HepG2 (cell line): ENCODE measurements at regions not wholly inside any gene's neighbourhood (a gene's known extent, or its start where the extent isn't known, plus 50 kb on each side); places are given as distances from the start of the nearest gene placed in this dataset.

Source experiments
- ATAC-seq: fragments of 200-7000 bp; cut with Tn5 transposase; 3 replicates; pipeline ENCODE4 v1.9.1; 2020; ENCODE audit warnings: mild to moderate bottlenecking, moderate library complexity
- BruUV-seq: library from RNA; stranded (reverse); fragments of 400-500 nt; replicated peaks from 2 replicates; lab custom pipeline; 2021; lab: Mats Ljungman, UMichigan
- CTCF ChIA-PET: fragments of 300-600 bp; formaldehyde crosslinking; extraction: SDS; loops from one replicate; lab custom pipeline; 2021; ENCODE audit warnings: low total read pairs, inconsistent platforms, low intra/inter-chr PET ratio; lab: Yijun Ruan, JAX
- POLR2A ChIA-PET: fragments of 350-600 bp; sonication (Branson Sonifier 250); formaldehyde crosslinking; loops from one replicate; lab custom pipeline; 2020; ENCODE audit warnings: antibody characterized with exemption, inconsistent platforms; lab: Yijun Ruan, JAX
- DNase-seq: peaks from one replicate; pipeline ENCODE4 v3.0.0-alpha.2; 2015; ENCODE audit warnings: low spot score
- FAIRE-seq: peaks from 3 replicates; lab custom pipeline; 2011; peaks lifted over from hg19 to GRCh38; lab: Jason Lieb, UNC
- H2AFZ ChIP-seq: one replicate; pipeline ENCODE4 v1.6.1; 2011; ENCODE audit warnings: low read length, inconsistent platforms
- H3K27ac ChIP-seq: fragments of 300-600 bp; 3 replicates; pipeline ENCODE4 v1.8.0; 2011; ENCODE audit warnings: mixed run types, mild to moderate bottlenecking, mixed read lengths, low read length, inconsistent platforms; ENCODE audit not compliant: insufficient read depth; ENCODE audit errors: extremely low read length
- H3K27me3 ChIP-seq, 2 experiments: fragments of 200-600 bp in 1 of 2; 2 replicates in 1 of 2; 3 replicates in 1 of 2; pipeline versions ENCODE4 v1.6.0 to v1.8.0; 2011; ENCODE audit warnings: low read length in 2 of 2, mild to moderate bottlenecking in 2 of 2, moderate library complexity in 2 of 2, inconsistent platforms in 1 of 2; ENCODE audit not compliant: insufficient read depth in 2 of 2, control insufficient read depth in 1 of 2
- H3K36me3 ChIP-seq, 2 experiments: fragments of 200-600 bp in 1 of 2; replicated peaks in 1 of 2; 2 replicates in 1 of 2; 3 replicates in 1 of 2; pipeline versions ENCODE4 v1.5.1 to v1.8.0; 2011; ENCODE audit warnings: low read length in 2 of 2, inconsistent platforms in 1 of 2; ENCODE audit not compliant: insufficient read depth in 2 of 2, control insufficient read depth in 1 of 2
- H3K4me1 ChIP-seq: 2 replicates; pipeline ENCODE4 v1.5.1; 2012; ENCODE audit warnings: low read length, inconsistent platforms; ENCODE audit not compliant: insufficient read depth
- H3K4me2 ChIP-seq: 2 replicates; pipeline ENCODE4 v1.6.0; 2011; ENCODE audit warnings: low read depth, low read length, inconsistent platforms
- H3K4me3 ChIP-seq, 3 experiments: fragments of 200-600 bp in 1 of 3; sonication (generic), shearing (Covaris generic) in 1 of 3; replicated peaks in 1 of 3; 2 replicates each; pipeline ENCODE4 v1.5.1; 2011 to 2016; ENCODE audit warnings: low read length in 3 of 3, inconsistent platforms in 2 of 3, low read depth in 2 of 3, mild to moderate bottlenecking in 2 of 3, control low read depth in 1 of 3, mixed read lengths in 1 of 3; ENCODE audit not compliant: insufficient read depth in 1 of 3
- H3K79me2 ChIP-seq: one replicate; pipeline ENCODE4 v1.6.1; 2011; ENCODE audit warnings: low read length, inconsistent platforms; ENCODE audit not compliant: insufficient read depth
- H3K9ac ChIP-seq: 2 replicates; pipeline ENCODE4 v1.6.0; 2011; ENCODE audit warnings: mild to moderate bottlenecking, low read depth, low read length, inconsistent platforms; ENCODE audit not compliant: insufficient read depth
- H3K9me3 ChIP-seq: 2 replicates; pipeline ENCODE4 v1.5.1; 2012; ENCODE audit warnings: mild to moderate bottlenecking, low read length
- H4K20me1 ChIP-seq: 2 replicates; pipeline ENCODE4 v1.6.0; 2011; ENCODE audit warnings: inconsistent platforms, mild to moderate bottlenecking, low read length, moderate library complexity; ENCODE audit not compliant: insufficient read depth
- ATRX ChIP-seq: sonication (generic); formaldehyde crosslinking; IDR thresholded peaks from 2 replicates; pipeline ENCODE4 v1.4.0; 2020; ENCODE audit warnings: missing genetic modification reagents, borderline replicate concordance
- CCDC6 ChIP-seq: sonication (generic); formaldehyde crosslinking; IDR thresholded peaks from 2 replicates; pipeline ENCODE4 v1.8.1; 2022; ENCODE audit warnings: mild to moderate bottlenecking, missing genetic modification reagents, moderate library complexity
- HINFP ChIP-seq: sonication (generic); formaldehyde crosslinking; IDR thresholded peaks from 2 replicates; pipeline ENCODE4 v1.4.0; 2020; ENCODE audit warnings: low read depth, mild to moderate bottlenecking, missing genetic modification reagents
- MAX ChIP-seq: IDR thresholded peaks from 2 replicates; pipeline ENCODE4 v1.6.1; 2012; ENCODE audit warnings: inconsistent platforms
- MED13 ChIP-seq: sonication (generic); formaldehyde crosslinking; IDR thresholded peaks from 2 replicates; pipeline ENCODE4 v1.5.0; 2020; ENCODE audit warnings: missing genetic modification reagents
- PAF1 ChIP-seq: IDR thresholded peaks from 2 replicates; pipeline ENCODE4 v1.6.1; 2016; ENCODE audit warnings: missing genetic modification reagents, missing compliant biosample characterization
- PCBP2 ChIP-seq: fragments of 200-400 bp; formaldehyde crosslinking; optimal IDR thresholded peaks from 2 replicates; pipeline ENCODE3; 2018; ENCODE audit warnings: low read length, low read depth; ENCODE audit not compliant: poor library complexity, severe bottlenecking
- POLR2AphosphoS5 ChIP-seq: IDR thresholded peaks from 2 replicates; pipeline ENCODE4 v1.6.1; 2012; ENCODE audit warnings: low read depth, low read length
- ZFP37 ChIP-seq: sonication (generic); formaldehyde crosslinking; IDR thresholded peaks from 2 replicates; pipeline ENCODE4 v1.4.0; 2020; ENCODE audit warnings: missing genetic modification reagents, borderline replicate concordance
- ZKSCAN1 ChIP-seq: fragments of 150-350 bp; IDR thresholded peaks from 2 replicates; pipeline ENCODE4 v1.6.1; 2014; ENCODE audit warnings: low read length
- ZNF101 ChIP-seq: sonication (generic); formaldehyde crosslinking; IDR thresholded peaks from 2 replicates; pipeline ENCODE4 v1.4.0; 2020; ENCODE audit warnings: mild to moderate bottlenecking, low read depth, missing genetic modification reagents, borderline replicate concordance
- ZNF746 ChIP-seq: sonication (generic); formaldehyde crosslinking; IDR thresholded peaks from 2 replicates; pipeline ENCODE4 v1.8.0; 2022; ENCODE audit warnings: mild to moderate bottlenecking, missing genetic modification reagents
- ZNF83 ChIP-seq: sonication (generic); formaldehyde crosslinking; IDR thresholded peaks from 2 replicates; pipeline ENCODE4 v1.4.0; 2020; ENCODE audit warnings: missing genetic modification reagents, mild to moderate bottlenecking, borderline replicate concordance
- whole genome bisulfite sequencing: methylation state at CpG from one replicate; pipeline ENCODE4 v1.1.6; 2017; ENCODE audit warnings: low lambda C conversion rate; 5-methylcytosine and 5-hydroxymethylcytosine counted together
- in situ Hi-C: cut with HindIII; loops from 2 replicates; pipeline ENCODE4 v1.10.0; 2017; ENCODE audit warnings: low pct_unique_long_range_greater_than_20kb; ENCODE audit not compliant: extremely low pct_ligation_motif_present
- intact Hi-C: fragments of 100-400 bp; cut with micrococcal nuclease; formaldehyde crosslinking; loops from one replicate; pipeline ENCODE4 v1.10.0; 2022; ENCODE audit not compliant: unreplicated experiment
- TF ChIP-seq, protein P1 (sequence below), 2 experiments: sonication (generic) in 1 of 2; formaldehyde crosslinking in 1 of 2; IDR thresholded peaks; 2 replicates each; pipeline versions ENCODE4 v1.5.1 to v1.6.1; 2011 to 2020; ENCODE audit warnings: borderline replicate concordance in 1 of 2, low read depth in 1 of 2, low read length in 1 of 2, mild to moderate bottlenecking in 1 of 2, missing genetic modification reagents in 1 of 2, moderate library complexity in 1 of 2
- TF ChIP-seq, protein P2 (sequence below), 2 experiments: sonication (generic) in 1 of 2; formaldehyde crosslinking in 1 of 2; IDR thresholded peaks; 2 replicates each; pipeline versions ENCODE4 v1.6.1 to v1.9.0; 2014 to 2022; ENCODE audit warnings: antibody characterized with exemption in 1 of 2, borderline replicate concordance in 1 of 2, inconsistent platforms in 1 of 2, low read depth in 1 of 2, missing genetic modification reagents in 1 of 2

DNA sequence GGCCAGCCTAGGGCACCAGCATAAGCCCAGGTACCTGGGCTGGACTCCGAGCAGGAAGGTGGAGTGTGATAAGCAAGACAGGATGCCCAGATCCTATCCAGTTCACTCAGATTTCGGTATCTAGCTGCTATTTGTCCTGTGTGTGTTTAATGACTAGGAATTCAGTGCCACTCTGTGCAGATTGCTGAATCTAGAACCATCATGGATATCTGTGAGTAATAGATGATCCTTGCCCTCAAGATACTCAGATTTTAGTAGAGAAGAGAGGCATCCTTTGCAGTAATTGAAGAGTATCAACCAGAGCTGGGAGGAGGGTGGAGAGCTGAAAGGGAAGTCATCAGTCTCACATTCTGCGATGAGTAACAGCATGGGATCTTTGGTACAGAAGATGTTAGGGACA is 155.0 kb upstream of the ARID1B start:
- no peaks in the 10 kb centered on the region for H3K36me3 ChIP-seq
- no peak overlapping the region for H3K9ac ChIP-seq
- 27% methylated on average over 3 of the region's 3 CpGs for WGBS
- no TSS peak for BruUV-seq
- no peak overlapping the region for H3K4me2 ChIP-seq
- no peak for FAIRE-seq
- no peak overlapping the region for H3K4me3 ChIP-seq
- H3K27me3 ChIP-seq: 0 out of 5 replicates have a peak, but pooled peaks cover 0 to 3% of the 10 kb centered on the region in 2 experiments
- CTCF ChIA-PET: no interaction called here
- H2AFZ ChIP-seq: no peak overlapping the region
- in situ Hi-C loops (no loop called here), intact Hi-C loops (no loop called here)
- H3K9me3 ChIP-seq: no peaks in the 10 kb centered on the region
- H3K27ac ChIP-seq: no peak overlapping the region
- H4K20me1 ChIP-seq: no peaks in the 10 kb centered on the region
- ATAC-seq: no peak
- no peak for DNase-seq
- H3K4me1 ChIP-seq: peaks cover 12% of the 10 kb centered on the region
- H3K79me2 ChIP-seq: no peaks in the 10 kb centered on the region
- POLR2A ChIA-PET: no interaction called here
- TF ChIP-seq, protein P1, sequence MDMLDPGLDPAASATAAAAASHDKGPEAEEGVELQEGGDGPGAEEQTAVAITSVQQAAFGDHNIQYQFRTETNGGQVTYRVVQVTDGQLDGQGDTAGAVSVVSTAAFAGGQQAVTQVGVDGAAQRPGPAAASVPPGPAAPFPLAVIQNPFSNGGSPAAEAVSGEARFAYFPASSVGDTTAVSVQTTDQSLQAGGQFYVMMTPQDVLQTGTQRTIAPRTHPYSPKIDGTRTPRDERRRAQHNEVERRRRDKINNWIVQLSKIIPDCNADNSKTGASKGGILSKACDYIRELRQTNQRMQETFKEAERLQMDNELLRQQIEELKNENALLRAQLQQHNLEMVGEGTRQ (IDR thresholded peaks at IDR 0.05; ENCODE audit: low read depth, low read length): no peak
- TF ChIP-seq, protein P1 (CRISPR knock-in tag; IDR thresholded peaks at IDR 0.05; ENCODE audit: borderline replicate concordance): no peak
- TF ChIP-seq ZFP37 (CRISPR knock-in tag) (no peak), ZNF83 (no peak), ZKSCAN1 (no peak), ZNF101 (CRISPR knock-in tag) (no peak), CCDC6 (CRISPR knock-in tag) (no peak), HINFP (CRISPR knock-in tag) (no peak), PCBP2 (no peak), MED13 (no peak), POLR2AphosphoS5 (no peak), ATRX (CRISPR knock-in tag) (no peak), ZNF746 (CRISPR knock-in tag) (no peak), MAX (no peak), PAF1 (no peak)
- TF ChIP-seq, protein P2, sequence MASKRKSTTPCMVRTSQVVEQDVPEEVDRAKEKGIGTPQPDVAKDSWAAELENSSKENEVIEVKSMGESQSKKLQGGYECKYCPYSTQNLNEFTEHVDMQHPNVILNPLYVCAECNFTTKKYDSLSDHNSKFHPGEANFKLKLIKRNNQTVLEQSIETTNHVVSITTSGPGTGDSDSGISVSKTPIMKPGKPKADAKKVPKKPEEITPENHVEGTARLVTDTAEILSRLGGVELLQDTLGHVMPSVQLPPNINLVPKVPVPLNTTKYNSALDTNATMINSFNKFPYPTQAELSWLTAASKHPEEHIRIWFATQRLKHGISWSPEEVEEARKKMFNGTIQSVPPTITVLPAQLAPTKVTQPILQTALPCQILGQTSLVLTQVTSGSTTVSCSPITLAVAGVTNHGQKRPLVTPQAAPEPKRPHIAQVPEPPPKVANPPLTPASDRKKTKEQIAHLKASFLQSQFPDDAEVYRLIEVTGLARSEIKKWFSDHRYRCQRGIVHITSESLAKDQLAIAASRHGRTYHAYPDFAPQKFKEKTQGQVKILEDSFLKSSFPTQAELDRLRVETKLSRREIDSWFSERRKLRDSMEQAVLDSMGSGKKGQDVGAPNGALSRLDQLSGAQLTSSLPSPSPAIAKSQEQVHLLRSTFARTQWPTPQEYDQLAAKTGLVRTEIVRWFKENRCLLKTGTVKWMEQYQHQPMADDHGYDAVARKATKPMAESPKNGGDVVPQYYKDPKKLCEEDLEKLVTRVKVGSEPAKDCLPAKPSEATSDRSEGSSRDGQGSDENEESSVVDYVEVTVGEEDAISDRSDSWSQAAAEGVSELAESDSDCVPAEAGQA (IDR thresholded peaks at IDR 0.05; ENCODE audit: low read depth): no peak
- TF ChIP-seq, protein P2 (CRISPR knock-in tag; IDR thresholded peaks at IDR 0.05; ENCODE audit: borderline replicate concordance): no peak
